ENCODE measurements at regions not wholly inside any gene's neighbourhood (a gene's known extent, or its start where the extent isn't known, plus 50 kb on each side); places are given as distances from the start of the nearest gene placed in this dataset.
"Not testable (repeated sequence)": the region's sequence is repeated elsewhere in the genome, so short reads cannot be mapped to it uniquely, and the experiment has no call there.

GRCh38 chr22:25477358-25477757 is 87.1 kb upstream of the GRK3 start:
- no peak for ATAC-seq
- Histone ChIP-seq H3K4me3 (ENCODE audit: low read length) (no peak overlapping the region), H3K4me2 (ENCODE audit: low read length) (no peak overlapping the region), H3K36me3 (ENCODE audit: low read depth, low read length) (no peaks in the 10 kb centered on the region), H2AFZ (ENCODE audit: low read length) (no peak overlapping the region), H3K9me2 (replicated peaks; ENCODE audit: low read length) (no peaks in the 10 kb centered on the region), H3K27me3 (ENCODE audit: low read length) (no peaks in the 10 kb centered on the region), H3K4me1 (ENCODE audit: insufficient read depth, low read length) (0 out of 2 replicates have a peak, but pooled peaks cover 3% of the 10 kb centered on the region), H3K9me3 (ENCODE audit: low read length) (no peaks in the 10 kb centered on the region), H3K27ac (ENCODE audit: low read length) (no peak overlapping the region), H3F3A (ENCODE audit: low read length, unreplicated experiment) (no peaks in the 10 kb centered on the region), H3K9ac (ENCODE audit: low read length) (no peak overlapping the region), H3K79me2 (ENCODE audit: low read length) (no peaks in the 10 kb centered on the region), H4K20me1 (ENCODE audit: low read length) (no peaks in the 10 kb centered on the region)
- TF ChIP-seq EZH2phosphoT487 (IDR thresholded peaks at IDR 0.05; ENCODE audit: borderline replicate concordance, low read length) (no peak), EZH2 (IDR thresholded peaks at IDR 0.05; ENCODE audit: low read length, unreplicated experiment) (no peak), CTCF (conservative IDR thresholded peaks at IDR 0.05; ENCODE audit: low read depth, low read length) (no peak)
- BruUV-seq (replicated peaks): no TSS peak
- intact Hi-C loops (cut with micrococcal nuclease): no loop called here
- ChIA-PET CTCF (no interaction called here), POLR2A (ENCODE audit: unreplicated experiment) (no interaction called here)
- no peak for DNase-seq

GRCh38 chr22:25478111-25478510 is 86.4 kb upstream of the GRK3 start:
- no peaks in the 10 kb centered on the region for H3K79me2 ChIP-seq (ENCODE audit: low read length)
- no peak overlapping the region for H3K4me2 ChIP-seq (ENCODE audit: low read length)
- no peaks in the 10 kb centered on the region for H4K20me1 ChIP-seq (ENCODE audit: low read length)
- H3K27me3 ChIP-seq (ENCODE audit: low read length): no peaks in the 10 kb centered on the region
- no peak overlapping the region for H3K4me3 ChIP-seq (ENCODE audit: low read length)
- no peak overlapping the region for H3K27ac ChIP-seq (ENCODE audit: low read length)
- ChIA-PET POLR2A (ENCODE audit: unreplicated experiment) (no interaction called here), CTCF (no interaction called here)
- intact Hi-C loops (cut with micrococcal nuclease): no loop called here
- no peak for ATAC-seq
- TF ChIP-seq EZH2phosphoT487 (IDR thresholded peaks at IDR 0.05; ENCODE audit: borderline replicate concordance, low read length): no peak
- H3K9ac ChIP-seq (ENCODE audit: low read length): no peak overlapping the region
- no TSS peak for BruUV-seq (replicated peaks)
- no peaks in the 10 kb centered on the region for H3K9me3 ChIP-seq (ENCODE audit: low read length)
- H2AFZ ChIP-seq (ENCODE audit: low read length): no peak overlapping the region
- no peak for DNase-seq
- 0 out of 2 replicates have a peak, but pooled peaks cover 3% of the 10 kb centered on the region for H3K4me1 ChIP-seq (ENCODE audit: insufficient read depth, low read length)
- no peaks in the 10 kb centered on the region for H3F3A ChIP-seq (ENCODE audit: low read length, unreplicated experiment)
- no peaks in the 10 kb centered on the region for H3K36me3 ChIP-seq (ENCODE audit: low read depth, low read length)
- no peaks in the 10 kb centered on the region for H3K9me2 ChIP-seq (replicated peaks; ENCODE audit: low read length)

- CTCF ChIA-PET: no interaction called here
- H3K27me3 ChIP-seq (ENCODE audit: low read length): no peaks in the 10 kb centered on the region
- intact Hi-C loops (cut with micrococcal nuclease): no loop called here
These were observed 85.9 kb upstream of the GRK3 start for GRCh38 chr22:25478528-25478927.

GRCh38 chr22:25480868-25481267 is 83.6 kb upstream of the GRK3 start:
- H2AFZ ChIP-seq (ENCODE audit: low read length); H4K20me1 ChIP-seq (ENCODE audit: low read length); H3F3A ChIP-seq (ENCODE audit: low read length, unreplicated experiment); BruUV-seq (replicated peaks); H3K4me2 ChIP-seq (ENCODE audit: low read length); H3K4me3 ChIP-seq (ENCODE audit: low read length); ATAC-seq; POLR2A ChIA-PET (ENCODE audit: unreplicated experiment); H3K9ac ChIP-seq (ENCODE audit: low read length); H3K36me3 ChIP-seq (ENCODE audit: low read depth, low read length); CTCF ChIA-PET; H3K9me3 ChIP-seq (ENCODE audit: low read length); H3K4me1 ChIP-seq (ENCODE audit: insufficient read depth, low read length); DNase-seq; H3K79me2 ChIP-seq (ENCODE audit: low read length); H3K9me2 ChIP-seq (replicated peaks; ENCODE audit: low read length); H3K27me3 ChIP-seq (ENCODE audit: low read length); intact Hi-C loops (cut with micrococcal nuclease); H3K27ac ChIP-seq (ENCODE audit: low read length): not testable (repeated sequence)

More at GRCh38 chr22:25478528-25478927, 85.9 kb upstream of the GRK3 start:
- Histone ChIP-seq H3F3A (ENCODE audit: low read length, unreplicated experiment) (no peaks in the 10 kb centered on the region), H3K79me2 (ENCODE audit: low read length) (no peaks in the 10 kb centered on the region), H3K4me1 (ENCODE audit: insufficient read depth, low read length) (0 out of 2 replicates have a peak, but pooled peaks cover 3% of the 10 kb centered on the region), H4K20me1 (ENCODE audit: low read length) (no peaks in the 10 kb centered on the region), H2AFZ (ENCODE audit: low read length) (no peak overlapping the region), H3K9me3 (ENCODE audit: low read length) (no peaks in the 10 kb centered on the region), H3K4me3 (ENCODE audit: low read length) (no peak overlapping the region), H3K27ac (ENCODE audit: low read length) (no peak overlapping the region), H3K4me2 (ENCODE audit: low read length) (no peak overlapping the region), H3K9me2 (replicated peaks; ENCODE audit: low read length) (no peaks in the 10 kb centered on the region), H3K36me3 (ENCODE audit: low read depth, low read length) (no peaks in the 10 kb centered on the region), H3K9ac (ENCODE audit: low read length) (no peak overlapping the region)
- POLR2A ChIA-PET (ENCODE audit: unreplicated experiment): no interaction called here
- DNase-seq (no peak), ATAC-seq (no peak)
- no TSS peak for BruUV-seq (replicated peaks)
- TF ChIP-seq EZH2 (IDR thresholded peaks at IDR 0.05; ENCODE audit: low read length, unreplicated experiment) (no peak), CTCF (conservative IDR thresholded peaks at IDR 0.05; ENCODE audit: low read depth, low read length) (no peak), EZH2phosphoT487 (IDR thresholded peaks at IDR 0.05; ENCODE audit: borderline replicate concordance, low read length) (no peak)

All from PC-3 (cell line).